Caco-2 (cell line): ENCODE measurements at regions not wholly inside any gene's neighbourhood (a gene's known extent, or its start where the extent isn't known, plus 50 kb on each side); places are given as distances from the start of the nearest gene placed in this dataset.

Experiments
- BruUV-seq: library from RNA; stranded (reverse); fragments of 400-500 nt; replicated peaks from 2 replicates; lab custom pipeline; 2021; lab: Mats Ljungman, UMichigan
- CTCF ChIA-PET: fragments of 300-600 bp; sonication (Branson Sonifier 250); formaldehyde crosslinking; loops from one replicate; lab custom pipeline; 2022; ENCODE audit warnings: antibody characterized with exemption; lab: Charles Lee
- POLR2A ChIA-PET: fragments of 300-600 bp; sonication (Branson Sonifier 250); formaldehyde crosslinking; loops from one replicate; lab custom pipeline; 2022; ENCODE audit warnings: antibody characterized with exemption; lab: Charles Lee
- DNase-seq, 2 experiments: peaks; one replicate each; pipeline versions ENCODE4 v3.0.0 to v3.0.0-alpha.2; 2020 to 2022
- H3K27me3 ChIP-seq: replicated peaks from 2 replicates; pipeline ENCODE4 v1.6.0; 2011; ENCODE audit warnings: low read length; ENCODE audit not compliant: control insufficient read depth, insufficient read depth
- H3K36me3 ChIP-seq: 2 replicates; pipeline ENCODE4 v1.5.1; 2011; ENCODE audit warnings: low read length; ENCODE audit not compliant: control insufficient read depth, insufficient read depth
- H3K4me1 ChIP-seq: fragments of 250-450 bp; sonication (Bioruptor Pico); 2 replicates; pipeline ENCODE4 v1.5.1; 2020; ENCODE audit warnings: mild to moderate bottlenecking
- H3K4me3 ChIP-seq: 2 replicates; pipeline ENCODE4 v1.5.1; 2011; ENCODE audit warnings: low read depth, mild to moderate bottlenecking, control low read depth, low read length
- H3K9me3 ChIP-seq: fragments of 250-450 bp; sonication (Bioruptor Pico); 2 replicates; pipeline ENCODE4 v1.5.1; 2020; ENCODE audit warnings: mild to moderate bottlenecking, moderate library complexity
- H3K27ac Mint-ChIP-seq: one replicate; pipeline ENCODE4 v1.8.0; 2022; ENCODE audit warnings: mixed read lengths; ENCODE audit not compliant: unreplicated experiment
- H3K27me3 Mint-ChIP-seq: one replicate; pipeline ENCODE4 v1.8.0; 2022; ENCODE audit warnings: mixed read lengths; ENCODE audit not compliant: insufficient read depth, unreplicated experiment
- H3K36me3 Mint-ChIP-seq: one replicate; pipeline ENCODE4 v1.8.0; 2022; ENCODE audit warnings: mild to moderate bottlenecking, mixed read lengths; ENCODE audit not compliant: insufficient read depth, unreplicated experiment
- H3K4me1 Mint-ChIP-seq: one replicate; pipeline ENCODE4 v1.8.0; 2022; ENCODE audit warnings: low read depth, mixed read lengths; ENCODE audit not compliant: unreplicated experiment
- H3K4me3 Mint-ChIP-seq: one replicate; pipeline ENCODE4 v1.8.0; 2022; ENCODE audit warnings: mild to moderate bottlenecking, moderate library complexity, mixed read lengths; ENCODE audit not compliant: unreplicated experiment
- H3K9me3 Mint-ChIP-seq: one replicate; pipeline ENCODE4 v1.8.0; 2022; ENCODE audit warnings: mixed read lengths; ENCODE audit not compliant: unreplicated experiment
- intact Hi-C: fragments of 100-400 bp; cut with micrococcal nuclease; formaldehyde crosslinking; loops from one replicate; pipeline ENCODE4 v1.10.0; 2022; ENCODE audit not compliant: unreplicated experiment
- TF ChIP-seq, protein P1 (sequence below), 2 experiments: fragments of 200-600 bp in 1 of 2; IDR thresholded peaks; 1 replicate in 1 of 2; 2 replicates in 1 of 2; pipeline versions ENCODE4 v1.5.1 to v1.8.0; 2011 to 2022; ENCODE audit warnings: antibody characterized with exemption in 1 of 2, control low read depth in 1 of 2, inconsistent platforms in 1 of 2, low read depth in 1 of 2, low read length in 1 of 2, mild to moderate bottlenecking in 1 of 2, moderate library complexity in 1 of 2; ENCODE audit not compliant: insufficient read depth in 1 of 2, severe bottlenecking in 1 of 2, unreplicated experiment in 1 of 2

DNA sequence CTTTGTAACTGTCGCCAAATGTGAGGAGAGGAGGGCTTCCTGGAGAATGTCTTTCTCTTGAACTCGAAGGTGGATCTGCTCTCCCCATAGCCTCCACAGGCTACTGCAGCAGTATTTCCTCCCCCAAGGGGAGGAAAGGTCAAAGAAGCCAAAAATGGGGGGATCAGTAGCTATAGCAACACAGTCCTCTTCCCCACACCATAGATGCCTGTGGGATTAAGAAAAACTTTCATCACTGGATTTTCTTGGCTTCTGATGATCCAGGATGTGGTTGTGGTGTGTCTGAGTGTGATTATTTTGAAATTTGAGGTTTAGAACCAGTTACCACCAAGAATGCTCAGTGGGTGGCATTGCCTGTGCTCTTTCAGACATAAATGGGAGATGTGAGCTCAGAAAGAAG, 140.1 kb upstream of the SPACA1 start:
- no peak overlapping the region for H3K27ac Mint-ChIP-seq
- H3K4me1 ChIP-seq = no peaks in the 10 kb centered on the region
- no peaks in the 10 kb centered on the region for H3K4me1 Mint-ChIP-seq
- no peaks in the 10 kb centered on the region; the same call in 1 of the 2 replicates for H3K9me3 ChIP-seq
- no peaks in the 10 kb centered on the region for H3K9me3 Mint-ChIP-seq
- no peaks in the 10 kb centered on the region for H3K27me3 ChIP-seq
- BruUV-seq = no TSS peak
- TF ChIP-seq, protein P1, sequence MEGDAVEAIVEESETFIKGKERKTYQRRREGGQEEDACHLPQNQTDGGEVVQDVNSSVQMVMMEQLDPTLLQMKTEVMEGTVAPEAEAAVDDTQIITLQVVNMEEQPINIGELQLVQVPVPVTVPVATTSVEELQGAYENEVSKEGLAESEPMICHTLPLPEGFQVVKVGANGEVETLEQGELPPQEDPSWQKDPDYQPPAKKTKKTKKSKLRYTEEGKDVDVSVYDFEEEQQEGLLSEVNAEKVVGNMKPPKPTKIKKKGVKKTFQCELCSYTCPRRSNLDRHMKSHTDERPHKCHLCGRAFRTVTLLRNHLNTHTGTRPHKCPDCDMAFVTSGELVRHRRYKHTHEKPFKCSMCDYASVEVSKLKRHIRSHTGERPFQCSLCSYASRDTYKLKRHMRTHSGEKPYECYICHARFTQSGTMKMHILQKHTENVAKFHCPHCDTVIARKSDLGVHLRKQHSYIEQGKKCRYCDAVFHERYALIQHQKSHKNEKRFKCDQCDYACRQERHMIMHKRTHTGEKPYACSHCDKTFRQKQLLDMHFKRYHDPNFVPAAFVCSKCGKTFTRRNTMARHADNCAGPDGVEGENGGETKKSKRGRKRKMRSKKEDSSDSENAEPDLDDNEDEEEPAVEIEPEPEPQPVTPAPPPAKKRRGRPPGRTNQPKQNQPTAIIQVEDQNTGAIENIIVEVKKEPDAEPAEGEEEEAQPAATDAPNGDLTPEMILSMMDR (IDR thresholded peaks at IDR 0.05; ENCODE audit: insufficient read depth in 1 of 2, low read depth in 1 of 2, low read length in 1 of 2, severe bottlenecking in 1 of 2, unreplicated experiment in 1 of 2) = no peak
- no peaks in the 10 kb centered on the region for H3K36me3 Mint-ChIP-seq
- POLR2A ChIA-PET = no interaction called here
- no peak overlapping the region for H3K4me3 ChIP-seq
- H3K36me3 ChIP-seq = no peaks in the 10 kb centered on the region
- peaks cover 5% of the 10 kb centered on the region for H3K27me3 Mint-ChIP-seq
- H3K4me3 Mint-ChIP-seq = no peak overlapping the region
- no peak for DNase-seq
- intact Hi-C loops = no loop called here
- CTCF ChIA-PET = interaction anchor here (0.6 kb wide), 1 partner anchor 14 kb away, joined by 3 read pairs; no protein-coding TSS in a partner anchor

DNA sequence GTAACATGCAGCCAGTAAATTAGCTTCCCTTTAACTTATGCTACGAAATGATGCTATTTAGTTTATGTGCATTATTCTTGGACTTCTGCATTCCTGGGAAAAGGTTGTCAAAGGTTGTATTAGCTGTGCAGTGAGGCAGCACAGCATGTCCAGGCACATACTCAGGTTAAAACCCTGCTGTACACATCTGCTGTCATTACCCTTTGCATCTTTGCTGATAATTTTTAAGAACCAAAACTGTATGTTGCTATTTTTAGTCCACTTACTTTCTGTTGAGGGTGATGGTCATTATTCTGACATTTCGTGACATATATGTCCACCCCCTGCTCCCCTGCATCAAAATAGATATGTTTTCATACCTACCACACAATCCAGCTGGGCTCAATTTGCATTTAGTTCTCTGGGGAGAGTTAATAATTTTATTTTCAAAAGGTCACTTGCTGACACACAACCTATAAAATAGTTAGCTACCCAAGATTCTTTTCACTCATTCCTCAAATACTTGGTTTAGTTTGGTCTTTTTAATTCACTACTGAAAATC, 142.5 kb upstream of the SPACA1 start:
- Histone ChIP-seq H3K27me3 (no peaks in the 10 kb centered on the region), H3K4me3 (no peak overlapping the region), H3K4me1 (no peaks in the 10 kb centered on the region), H3K36me3 (no peaks in the 10 kb centered on the region), H3K9me3 (no peaks in the 10 kb centered on the region; the same call in 1 of the 2 replicates)
- intact Hi-C loops = no loop called here
- Mint-ChIP-seq H3K36me3 (no peaks in the 10 kb centered on the region), H3K4me1 (no peaks in the 10 kb centered on the region), H3K27ac (no peak overlapping the region), H3K9me3 (no peaks in the 10 kb centered on the region), H3K27me3 (no peaks in the 10 kb centered on the region), H3K4me3 (no peak overlapping the region)
- no peak for DNase-seq
- TF ChIP-seq, protein P1 (IDR thresholded peaks at IDR 0.05; ENCODE audit: insufficient read depth in 1 of 2, low read depth in 1 of 2, low read length in 1 of 2, severe bottlenecking in 1 of 2, unreplicated experiment in 1 of 2) = no peak
- POLR2A ChIA-PET = interaction anchor here (0.6 kb wide), 1 partner anchor 285 kb away, joined by 3 read pairs; no protein-coding TSS in a partner anchor
- CTCF ChIA-PET = no interaction called here
- BruUV-seq = no TSS peak

DNA sequence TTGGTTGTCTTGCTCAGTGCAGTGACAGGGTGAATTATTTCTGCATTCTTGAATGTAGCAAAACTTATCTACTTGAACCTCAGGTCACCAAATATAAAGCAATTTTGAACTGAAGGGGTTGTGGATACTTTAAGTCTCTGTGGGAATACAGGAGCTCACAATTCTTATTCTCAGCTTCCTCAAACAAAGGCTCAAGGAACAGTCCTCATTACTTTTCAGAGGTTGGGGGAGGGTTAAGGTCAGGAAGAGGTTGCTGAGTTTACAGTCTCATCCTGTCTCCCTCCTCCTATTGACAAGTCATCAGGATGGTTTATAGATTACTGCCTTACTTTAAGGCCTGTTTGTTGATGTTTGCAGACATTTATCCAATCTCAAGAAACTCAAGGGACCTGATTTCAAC, 143.6 kb upstream of the SPACA1 start:
- BruUV-seq = no TSS peak
- Mint-ChIP-seq H3K27me3 (no peaks in the 10 kb centered on the region), H3K9me3 (no peaks in the 10 kb centered on the region), H3K4me3 (no peak overlapping the region), H3K36me3 (no peaks in the 10 kb centered on the region), H3K27ac (no peak overlapping the region), H3K4me1 (no peaks in the 10 kb centered on the region)
- DNase-seq = no peak
- POLR2A ChIA-PET = no interaction called here
- H3K4me1 ChIP-seq = no peaks in the 10 kb centered on the region
- TF ChIP-seq, protein P1 (IDR thresholded peaks at IDR 0.05; ENCODE audit: insufficient read depth in 1 of 2, low read depth in 1 of 2, low read length in 1 of 2, severe bottlenecking in 1 of 2, unreplicated experiment in 1 of 2) = no peak
- H3K4me3 ChIP-seq = no peak overlapping the region
- H3K27me3 ChIP-seq = no peaks in the 10 kb centered on the region
- intact Hi-C loops = no loop called here
- no peaks in the 10 kb centered on the region; the same call in 1 of the 2 replicates for H3K9me3 ChIP-seq
- CTCF ChIA-PET = no interaction called here
- H3K36me3 ChIP-seq = no peaks in the 10 kb centered on the region
